Gastroesophageal sphincter (tissue), 4 donors: ENCODE measurements at regions not wholly inside any gene's neighbourhood (a gene's known extent, or its start where the extent isn't known, plus 50 kb on each side); places are given as distances from the start of the nearest gene placed in this dataset.

ENCODE experiments used
- ATAC-seq: fragments of 150-250 bp; one replicate; pipeline ENCODE4 v1.9.1; 2016; ENCODE audit warnings: mild to moderate bottlenecking, moderate library complexity
- H3K27ac ChIP-seq, 4 donors: fragments of 200-600 bp; sonication (generic) in 3 of 4; 1 replicate in 3 of 4; 2 replicates in 1 of 4; pipeline ENCODE4 v1.5.1; 2016 to 2019
- H3K27me3 ChIP-seq: fragments of 200-600 bp; sonication (generic); one replicate; pipeline ENCODE4 v1.5.1; 2019
- H3K36me3 ChIP-seq, 2 donors: fragments of 200-600 bp; sonication (generic); one replicate each; pipeline ENCODE4 v1.5.1; 2019; ENCODE audit warnings: control low read depth in 1 of 2
- H3K4me1 ChIP-seq, 3 donors: fragments of 200-600 bp; sonication (generic); 1 replicate in 2 of 3; 2 replicates in 1 of 3; pipeline ENCODE4 v1.5.1; 2016 to 2019; ENCODE audit warnings: control low read depth in 2 of 3
- H3K4me3 ChIP-seq, 2 donors: fragments of 200-600 bp; sonication (generic); one replicate each; pipeline ENCODE4 v1.5.1; 2019; ENCODE audit warnings: mild to moderate bottlenecking in 1 of 2, moderate library complexity in 1 of 2
- H3K9me3 ChIP-seq, 3 donors: fragments of 200-600 bp; sonication (generic); one replicate each; pipeline ENCODE4 v1.5.1; 2017 to 2019; ENCODE audit warnings: control low read depth in 2 of 3
- CTCF ChIP-seq, 4 experiments: fragments of 200-600 bp in 2 of 4; fragments of 450-650 bp in 2 of 4; sonication (generic) in 1 of 4; IDR thresholded peaks; one replicate each; pipeline ENCODE4 v1.5.1; 2017 to 2019; ENCODE audit warnings: antibody characterized with exemption in 4 of 4, mild to moderate bottlenecking in 2 of 4, moderate library complexity in 2 of 4
- EP300 ChIP-seq: sonication (generic); formaldehyde crosslinking; IDR thresholded peaks from one replicate; pipeline ENCODE4 v1.6.1; 2017; ENCODE audit warnings: antibody characterized with exemption, mild to moderate bottlenecking
- POLR2A ChIP-seq, 2 donors: fragments of 450-650 bp; IDR thresholded peaks; one replicate each; pipeline ENCODE4 v1.6.1; 2017; ENCODE audit warnings: antibody characterized with exemption in 2 of 2, mild to moderate bottlenecking in 2 of 2, moderate library complexity in 1 of 2
- POLR2AphosphoS5 ChIP-seq: sonication (generic); formaldehyde crosslinking; IDR thresholded peaks from one replicate; pipeline ENCODE4 v1.6.1; 2017; ENCODE audit warnings: antibody characterized with exemption
- WGBS, 2 donors: methylation state at CpG; one replicate each; pipeline ENCODE4 v1.1.5; 2018; ENCODE audit warnings: low coverage in 1 of 2; 5-methylcytosine and 5-hydroxymethylcytosine counted together

- Histone ChIP-seq H3K4me3 (no peak overlapping the region), H3K27ac (no peak overlapping the region), H3K27me3 (no peaks in the 10 kb centered on the region), H3K36me3 (no peaks in the 10 kb centered on the region), H3K9me3 (no peaks in the 10 kb centered on the region), H3K4me1 (peaks cover 3 to 32% (median 11%) of the 10 kb centered on the region in 3 donors)
- 64 to 65% methylated on average over 6 of the region's 6 CpGs for WGBS, 2 donors
- ATAC-seq, result no peak
- peak in 1 of 4 experiments; percentile 10 for TF ChIP-seq CTCF (IDR thresholded peaks at IDR 0.05)
- no peak for TF ChIP-seq POLR2A (IDR thresholded peaks at IDR 0.05)
Measured at GRCh38 chr1:56148326-56149193, 430.8 kb downstream of the PLPP3 start.

- TF ChIP-seq POLR2AphosphoS5 (no peak), EP300 (no peak), POLR2A (IDR thresholded peaks at IDR 0.05) (no peak), CTCF (IDR thresholded peaks at IDR 0.05) (no peak)
- no peaks in the 10 kb centered on the region for H3K9me3 ChIP-seq
- H3K4me3 ChIP-seq, result no peak overlapping the region
- ATAC-seq, result no peak
- 50 to 73% methylated on average over 1 of the region's 1 CpG for WGBS, 2 donors
- H3K4me1 ChIP-seq, result peaks cover 3 to 32% (median 11%) of the 10 kb centered on the region in 3 donors
- H3K36me3 ChIP-seq, result no peaks in the 10 kb centered on the region
- H3K27ac ChIP-seq, result peak overlapping the region in 2 of 4 donors; percentile 58 to 60
- no peaks in the 10 kb centered on the region for H3K27me3 ChIP-seq
Measured at GRCh38 chr1:56147459-56147858, 431.9 kb downstream of the PLPP3 start.

- Histone ChIP-seq H3K36me3 (no peaks in the 10 kb centered on the region), H3K27me3 (no peaks in the 10 kb centered on the region), H3K4me1 (peaks cover 3 to 32% (median 11%) of the 10 kb centered on the region in 3 donors), H3K9me3 (no peaks in the 10 kb centered on the region), H3K4me3 (no peak overlapping the region), H3K27ac (peak overlapping the region in 2 of 4 donors; percentile 58 to 60)
- WGBS, 2 donors, result 20 to 21% methylated on average over 2 of the region's 2 CpGs
- TF ChIP-seq POLR2AphosphoS5 (peak; percentile 43), CTCF (IDR thresholded peaks at IDR 0.05) (no peak)
- ATAC-seq, result peak; percentile 31
Measured at GRCh38 chr1:56147034-56147433, 432.3 kb downstream of the PLPP3 start.

- H3K4me3 ChIP-seq, result no peak overlapping the region
- H3K36me3 ChIP-seq, result no peaks in the 10 kb centered on the region
- TF ChIP-seq EP300 (no peak), POLR2AphosphoS5 (peak; percentile 51), POLR2A (IDR thresholded peaks at IDR 0.05) (no peak), CTCF (IDR thresholded peaks at IDR 0.05) (no peak)
- H3K27ac ChIP-seq, result peak overlapping the region in 3 of 4 donors; percentile 0 to 60 (median 58)
- H3K27me3 ChIP-seq, result no peaks in the 10 kb centered on the region
- H3K9me3 ChIP-seq, result no peaks in the 10 kb centered on the region
- WGBS, 2 donors, result 14 to 45% methylated on average over 1 to 2 of the region's 2 CpGs
- ATAC-seq, result peak; percentile 83
- H3K4me1 ChIP-seq, result peaks cover 3 to 32% (median 11%) of the 10 kb centered on the region in 3 donors
Measured at GRCh38 chr1:56146449-56146848, 432.9 kb downstream of the PLPP3 start.

GRCh38 chr1:56145581-56145980 lies 433.8 kb downstream of the PLPP3 start:
- 92 to 100% methylated on average over 1 of the region's 1 CpG for WGBS, 2 donors
- H3K27me3 ChIP-seq, result no peaks in the 10 kb centered on the region
- ATAC-seq, result no peak
- H3K9me3 ChIP-seq, result no peaks in the 10 kb centered on the region
- no peaks in the 10 kb centered on the region for H3K36me3 ChIP-seq
- H3K27ac ChIP-seq, result peak overlapping the region in 3 of 4 donors; percentile 9 to 58 (median 32)
- H3K4me1 ChIP-seq, result peaks cover 3 to 32% (median 11%) of the 10 kb centered on the region in 3 donors
- TF ChIP-seq POLR2A (IDR thresholded peaks at IDR 0.05) (no peak), CTCF (IDR thresholded peaks at IDR 0.05) (no peak), POLR2AphosphoS5 (no peak), EP300 (no peak)
- no peak overlapping the region for H3K4me3 ChIP-seq
